Hepatocyte (in vitro differentiated cells): ENCODE measurements at regions not wholly inside any gene's neighbourhood (a gene's known extent, or its start where the extent isn't known, plus 50 kb on each side); places are given as distances from the start of the nearest gene placed in this dataset.

ENCODE experiments used
- DNase-seq: peaks from one replicate; pipeline ENCODE4 v3.0.0-alpha.2; 2016; ENCODE audit warnings: low spot score
- H2AFZ ChIP-seq: fragments of 200-600 bp; sonication (generic); 2 replicates; pipeline ENCODE4 v1.6.0; 2016; ENCODE audit warnings: antibody characterized with exemption, mild to moderate bottlenecking
- H3K27ac ChIP-seq: fragments of 200-600 bp; sonication (generic); 2 replicates; pipeline ENCODE4 v1.5.1; 2016; ENCODE audit warnings: mild to moderate bottlenecking
- H3K27me3 ChIP-seq: fragments of 200-600 bp; sonication (generic); 2 replicates; pipeline ENCODE4 v1.6.1; 2016
- H3K36me3 ChIP-seq: fragments of 200-600 bp; sonication (generic); replicated peaks from 2 replicates; pipeline ENCODE4 v1.5.1; 2016; ENCODE audit warnings: low read depth; ENCODE audit not compliant: insufficient read depth
- H3K4me1 ChIP-seq: fragments of 200-600 bp; sonication (generic); 2 replicates; pipeline ENCODE4 v1.5.1; 2016; ENCODE audit warnings: mild to moderate bottlenecking, moderate library complexity; ENCODE audit not compliant: insufficient read depth
- H3K4me2 ChIP-seq: fragments of 200-600 bp; sonication (generic); 2 replicates; pipeline ENCODE4 v1.6.0; 2016
- H3K4me3 ChIP-seq: fragments of 200-600 bp; sonication (generic); 2 replicates; pipeline ENCODE4 v1.5.1; 2016; ENCODE audit warnings: mild to moderate bottlenecking
- H3K79me2 ChIP-seq: fragments of 200-600 bp; sonication (generic); 2 replicates; pipeline ENCODE4 v1.6.0; 2017; ENCODE audit warnings: mild to moderate bottlenecking
- H3K9me2 ChIP-seq: fragments of 200-600 bp; sonication (generic); replicated peaks from 2 replicates; pipeline ENCODE4 v1.6.0; 2017; ENCODE audit warnings: mild to moderate bottlenecking; ENCODE audit not compliant: insufficient read depth
- H3K9me3 ChIP-seq: fragments of 200-600 bp; sonication (generic); 2 replicates; pipeline ENCODE4 v1.5.1; 2016; ENCODE audit warnings: low read depth, mild to moderate bottlenecking
- H4K20me1 ChIP-seq: fragments of 200-600 bp; sonication (generic); 2 replicates; pipeline ENCODE4 v1.6.0; 2016; ENCODE audit warnings: mild to moderate bottlenecking; ENCODE audit not compliant: insufficient read depth, poor library complexity, severe bottlenecking
- EZH2 ChIP-seq: fragments of 200-600 bp; sonication (generic); IDR thresholded peaks from 2 replicates; pipeline ENCODE4 v1.6.1; 2016; ENCODE audit warnings: antibody characterized with exemption, mild to moderate bottlenecking, borderline replicate concordance
- EZH2phosphoT487 ChIP-seq: fragments of 200-600 bp; sonication (generic); IDR thresholded peaks from one replicate; pipeline ENCODE4 v1.6.1; 2018; ENCODE audit warnings: antibody characterized with exemption, mild to moderate bottlenecking, low read depth, moderate library complexity; ENCODE audit not compliant: unreplicated experiment, severe bottlenecking
- WGBS: methylation state at CpG from one replicate; pipeline ENCODE4 v1.1.6; 2016; ENCODE audit warnings: low lambda C conversion rate; ENCODE audit errors: missing lambda C conversion rate; 5-methylcytosine and 5-hydroxymethylcytosine counted together
- TF ChIP-seq, protein P1 (sequence below): fragments of 200-600 bp; sonication (generic); IDR thresholded peaks from 2 replicates; pipeline ENCODE4 v1.5.1; 2016; ENCODE audit warnings: antibody characterized with exemption, mild to moderate bottlenecking; ENCODE audit not compliant: poor library complexity

DNA sequence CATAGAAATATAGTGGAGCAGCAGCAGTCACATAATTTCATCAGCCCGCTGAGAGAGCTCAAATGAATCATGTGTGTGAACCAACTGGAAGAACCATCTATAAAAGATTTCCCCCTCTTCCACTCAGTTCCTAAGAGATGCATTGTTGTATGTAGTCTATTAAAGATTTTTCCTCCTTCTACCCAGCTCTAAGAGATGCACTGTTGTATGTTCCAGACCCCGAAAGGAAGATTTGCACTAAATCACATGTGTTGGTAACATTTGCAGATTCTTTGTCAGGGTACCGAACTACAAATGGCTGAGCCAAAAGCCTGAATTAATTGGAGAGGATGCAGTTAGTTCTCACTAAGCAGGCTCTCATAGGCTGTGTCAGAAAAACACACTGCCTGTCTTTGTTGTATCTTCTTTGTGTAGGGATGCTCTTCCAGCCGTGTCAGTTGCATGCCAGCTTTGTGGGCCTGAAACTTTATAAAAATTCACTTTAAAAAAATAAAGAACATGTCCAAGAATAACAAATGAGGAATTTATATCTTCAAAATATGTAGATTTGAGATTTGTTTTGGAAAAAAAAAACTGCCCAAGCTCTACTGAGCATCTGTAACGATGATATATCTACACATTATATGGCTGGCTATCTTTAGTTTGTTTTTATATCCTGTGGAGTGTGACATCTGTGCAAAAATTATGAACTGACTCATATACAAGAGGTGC lies 223.1 kb downstream of the MZT1 start:
- DNase-seq: no peak
- H3K4me3 ChIP-seq: no peak overlapping the region
- H3K4me2 ChIP-seq: no peak overlapping the region
- WGBS: 70% methylated on average over 5 of the region's 5 CpGs
- H3K79me2 ChIP-seq: no peaks in the 10 kb centered on the region
- H3K4me1 ChIP-seq: no peaks in the 10 kb centered on the region
- H3K9me2 ChIP-seq: no peaks in the 10 kb centered on the region
- H4K20me1 ChIP-seq: no peaks in the 10 kb centered on the region
- H3K27ac ChIP-seq: no peak overlapping the region
- no peaks in the 10 kb centered on the region for H3K9me3 ChIP-seq
- H3K36me3 ChIP-seq: no peaks in the 10 kb centered on the region
- H3K27me3 ChIP-seq: no peaks in the 10 kb centered on the region
- no peak overlapping the region for H2AFZ ChIP-seq
- no peak for TF ChIP-seq EZH2phosphoT487
- no peak for TF ChIP-seq EZH2
- TF ChIP-seq, protein P1, sequence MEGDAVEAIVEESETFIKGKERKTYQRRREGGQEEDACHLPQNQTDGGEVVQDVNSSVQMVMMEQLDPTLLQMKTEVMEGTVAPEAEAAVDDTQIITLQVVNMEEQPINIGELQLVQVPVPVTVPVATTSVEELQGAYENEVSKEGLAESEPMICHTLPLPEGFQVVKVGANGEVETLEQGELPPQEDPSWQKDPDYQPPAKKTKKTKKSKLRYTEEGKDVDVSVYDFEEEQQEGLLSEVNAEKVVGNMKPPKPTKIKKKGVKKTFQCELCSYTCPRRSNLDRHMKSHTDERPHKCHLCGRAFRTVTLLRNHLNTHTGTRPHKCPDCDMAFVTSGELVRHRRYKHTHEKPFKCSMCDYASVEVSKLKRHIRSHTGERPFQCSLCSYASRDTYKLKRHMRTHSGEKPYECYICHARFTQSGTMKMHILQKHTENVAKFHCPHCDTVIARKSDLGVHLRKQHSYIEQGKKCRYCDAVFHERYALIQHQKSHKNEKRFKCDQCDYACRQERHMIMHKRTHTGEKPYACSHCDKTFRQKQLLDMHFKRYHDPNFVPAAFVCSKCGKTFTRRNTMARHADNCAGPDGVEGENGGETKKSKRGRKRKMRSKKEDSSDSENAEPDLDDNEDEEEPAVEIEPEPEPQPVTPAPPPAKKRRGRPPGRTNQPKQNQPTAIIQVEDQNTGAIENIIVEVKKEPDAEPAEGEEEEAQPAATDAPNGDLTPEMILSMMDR: no peak

DNA sequence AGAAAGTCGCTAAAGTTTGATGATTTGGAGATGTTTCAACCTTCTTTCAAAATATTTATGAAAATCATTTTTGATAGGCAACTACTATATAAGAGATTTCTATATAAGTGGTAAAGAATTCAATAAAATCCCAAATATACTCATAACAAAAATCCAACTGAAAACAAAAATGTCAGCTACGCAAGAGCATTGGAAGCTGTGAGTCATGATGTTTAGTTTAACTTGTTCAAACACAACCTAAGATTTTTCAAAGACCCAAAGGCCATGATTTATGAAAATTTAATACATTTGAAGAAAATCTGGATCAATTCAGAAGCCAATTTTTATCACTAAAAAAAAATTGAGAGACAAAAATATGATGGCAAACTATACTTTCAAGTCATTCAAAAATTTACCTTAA lies 226.6 kb downstream of the MZT1 start:
- no peak for DNase-seq
- H3K9me2 ChIP-seq: no peaks in the 10 kb centered on the region
- no peak overlapping the region for H2AFZ ChIP-seq
- H3K4me3 ChIP-seq: no peak overlapping the region
- no peaks in the 10 kb centered on the region for H3K36me3 ChIP-seq
- no peaks in the 10 kb centered on the region for H3K4me1 ChIP-seq
- no peaks in the 10 kb centered on the region for H3K27me3 ChIP-seq
- no peaks in the 10 kb centered on the region for H4K20me1 ChIP-seq
- H3K4me2 ChIP-seq: no peak overlapping the region
- WGBS: 95% methylated on average over 2 of the region's 2 CpGs
- no peaks in the 10 kb centered on the region for H3K9me3 ChIP-seq
- no peaks in the 10 kb centered on the region for H3K79me2 ChIP-seq
- H3K27ac ChIP-seq: no peak overlapping the region
- no peak for TF ChIP-seq EZH2phosphoT487
- TF ChIP-seq, protein P1: no peak
- no peak for TF ChIP-seq EZH2

DNA sequence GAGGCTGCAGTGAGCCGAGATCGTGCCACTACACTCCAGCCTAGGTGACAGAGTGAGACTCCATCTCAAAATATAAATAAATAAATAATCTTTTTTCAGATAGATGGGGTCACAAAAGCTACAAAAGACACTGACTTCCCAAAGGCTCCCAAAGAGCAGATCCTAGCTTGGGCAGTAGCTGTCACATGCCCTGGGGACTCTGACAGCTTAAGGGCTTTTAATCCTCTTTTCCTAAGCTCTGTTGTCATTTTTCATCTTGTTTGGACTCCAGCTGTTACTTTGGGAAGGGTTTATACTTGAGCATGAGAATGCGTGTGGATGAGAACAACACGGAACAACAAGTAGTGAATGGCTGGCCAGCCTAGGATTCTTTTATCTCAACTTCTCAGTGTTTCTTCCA lies 231.7 kb downstream of the MZT1 start:
- H3K27me3 ChIP-seq: no peaks in the 10 kb centered on the region
- TF ChIP-seq EZH2phosphoT487 (no peak), EZH2 (no peak)
- TF ChIP-seq, protein P1: no peak
- WGBS: 88% methylated on average over 4 of the region's 4 CpGs

More for the DNA sequence above, 231.7 kb downstream of the MZT1 start:
- H2AFZ ChIP-seq: no peak overlapping the region
- H3K79me2 ChIP-seq: no peaks in the 10 kb centered on the region
- no peaks in the 10 kb centered on the region for H3K9me3 ChIP-seq
- H3K9me2 ChIP-seq: no peaks in the 10 kb centered on the region
- no peaks in the 10 kb centered on the region for H4K20me1 ChIP-seq
- no peaks in the 10 kb centered on the region for H3K36me3 ChIP-seq
- H3K4me3 ChIP-seq: no peak overlapping the region
- H3K4me2 ChIP-seq: no peak overlapping the region
- H3K27ac ChIP-seq: no peak overlapping the region
- no peak for DNase-seq
- no peaks in the 10 kb centered on the region for H3K4me1 ChIP-seq
